ENCODE measurements at regions not wholly inside any gene's neighbourhood (a gene's known extent, or its start where the extent isn't known, plus 50 kb on each side); places are given as distances from the start of the nearest gene placed in this dataset.

GRCh38 chr10:123421461-123421860 lies 244.7 kb upstream of the GPR26 start:
- DNase-seq, result no peak

GRCh38 chr10:123422261-123422660 lies 243.9 kb upstream of the GPR26 start:
- no peak for DNase-seq

- DNase-seq, result no peak
Observed at GRCh38 chr10:123424537-123424936, 241.6 kb upstream of the GPR26 start.

- DNase-seq, result peak; percentile 2
Observed at GRCh38 chr10:123425680-123426079, 240.5 kb upstream of the GPR26 start.

- DNase-seq, result peak; percentile 24
Observed at GRCh38 chr10:123427165-123427786, 238.9 kb upstream of the GPR26 start.

GRCh38 chr10:123428391-123428790 lies 237.8 kb upstream of the GPR26 start:
- peak; percentile 64 for DNase-seq

GRCh38 chr10:123429706-123430221 lies 236.4 kb upstream of the GPR26 start:
- no peak for DNase-seq

GRCh38 chr10:123433539-123433938 lies 232.6 kb upstream of the GPR26 start:
- no peak for DNase-seq

GRCh38 chr10:123434435-123435039 lies 231.6 kb upstream of the GPR26 start:
- no peak for DNase-seq

- DNase-seq, result no peak
Observed at GRCh38 chr10:123442901-123443300, 223.3 kb upstream of the GPR26 start.

- no peak for DNase-seq
Observed at GRCh38 chr10:123443924-123444323, 222.2 kb upstream of the GPR26 start.

GRCh38 chr10:123445261-123445775 lies 220.8 kb upstream of the GPR26 start:
- no peak for DNase-seq

GRCh38 chr10:123446449-123447156 lies 219.6 kb upstream of the GPR26 start:
- DNase-seq, result no peak

GRCh38 chr10:123449234-123449962 lies 216.8 kb upstream of the GPR26 start:
- no peak for DNase-seq

- DNase-seq, result no peak
Observed at GRCh38 chr10:123450956-123451605, 215.1 kb upstream of the GPR26 start.

GRCh38 chr10:123451618-123452245 lies 214.4 kb upstream of the GPR26 start:
- DNase-seq, result no peak

- DNase-seq, result no peak
Observed at GRCh38 chr10:123454987-123455386, 211.2 kb upstream of the GPR26 start.

GRCh38 chr10:123455861-123456260 lies 210.3 kb upstream of the GPR26 start:
- DNase-seq, result no peak

- DNase-seq, result no peak
Observed at GRCh38 chr10:123458933-123459332, 207.2 kb upstream of the GPR26 start.

GRCh38 chr10:123459371-123460091 lies 206.6 kb upstream of the GPR26 start:
- DNase-seq, result no peak

- DNase-seq, result no peak
Observed at GRCh38 chr10:123462246-123462645, 203.9 kb upstream of the GPR26 start.
